Amygdala (tissue), 56 donors: ENCODE measurements at regions not wholly inside any gene's neighbourhood (a gene's known extent, or its start where the extent isn't known, plus 50 kb on each side); places are given as distances from the start of the nearest gene placed in this dataset.

ENCODE experiments used
- DNase-seq, 56 donors: peaks; one replicate each; lab custom pipeline; 2025; lab: John Stamatoyannopoulos, UW

DNA sequence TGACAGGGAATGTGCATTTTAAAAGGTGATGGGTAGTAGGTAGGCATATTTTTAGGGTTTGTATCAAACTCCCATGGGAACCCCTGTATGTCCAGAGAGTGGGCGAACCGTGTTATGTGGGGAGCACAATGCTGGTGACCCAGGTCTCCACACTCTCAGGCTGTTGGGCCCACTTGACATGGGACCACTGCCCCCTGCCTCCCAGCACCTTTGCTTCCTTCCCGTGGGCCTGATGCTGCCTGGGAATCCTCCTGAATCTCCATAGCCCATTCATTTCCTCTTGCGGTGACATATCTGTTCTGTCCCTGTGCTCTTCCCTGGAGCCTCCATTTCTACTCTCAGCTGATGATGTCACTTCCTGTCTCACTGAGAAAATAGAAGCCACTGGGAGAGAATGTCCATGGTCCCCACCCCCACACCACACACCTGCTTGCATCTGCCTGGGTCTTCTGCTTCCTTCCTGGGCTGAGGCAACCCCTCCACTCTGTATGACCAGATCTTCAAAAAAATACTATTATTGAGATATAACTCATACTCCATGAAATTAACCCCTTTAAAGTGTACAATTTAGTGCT, 55.8 kb upstream of the THY1 start:
- DNase-seq = no peak

DNA sequence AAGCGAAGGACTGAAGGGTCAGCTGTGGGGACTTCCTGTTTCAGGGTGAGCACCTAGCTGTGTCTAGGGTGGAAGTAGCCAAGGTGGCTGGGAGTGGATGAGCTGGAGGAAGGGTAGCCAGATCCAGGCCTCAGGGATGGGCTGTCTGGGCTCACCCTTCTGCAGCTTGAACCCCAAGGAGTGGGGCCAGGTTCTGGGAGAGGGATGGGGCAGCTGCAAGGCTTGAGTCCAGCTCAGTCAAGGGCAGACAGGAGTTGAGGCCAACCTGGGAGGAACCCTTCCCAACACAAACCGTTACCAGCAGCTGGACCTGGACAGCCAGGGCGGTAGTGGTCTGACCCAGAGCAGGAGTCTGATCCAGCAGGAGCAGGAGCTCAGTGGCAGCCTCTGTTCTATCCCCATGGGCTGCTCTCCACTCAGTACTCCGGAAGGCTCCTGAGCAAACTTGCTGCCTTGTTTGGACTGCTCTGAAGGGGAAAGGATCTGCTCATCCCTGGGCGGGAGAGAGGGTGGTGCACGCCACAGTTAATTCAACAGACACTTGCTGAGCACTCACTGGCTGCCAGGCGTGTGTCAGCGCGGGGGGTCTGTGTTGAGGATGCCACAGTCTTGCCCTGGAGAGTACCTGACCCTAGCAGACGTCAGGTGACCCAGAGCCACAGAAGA, 53.8 kb upstream of the THY1 start:
- DNase-seq = no peak

DNA sequence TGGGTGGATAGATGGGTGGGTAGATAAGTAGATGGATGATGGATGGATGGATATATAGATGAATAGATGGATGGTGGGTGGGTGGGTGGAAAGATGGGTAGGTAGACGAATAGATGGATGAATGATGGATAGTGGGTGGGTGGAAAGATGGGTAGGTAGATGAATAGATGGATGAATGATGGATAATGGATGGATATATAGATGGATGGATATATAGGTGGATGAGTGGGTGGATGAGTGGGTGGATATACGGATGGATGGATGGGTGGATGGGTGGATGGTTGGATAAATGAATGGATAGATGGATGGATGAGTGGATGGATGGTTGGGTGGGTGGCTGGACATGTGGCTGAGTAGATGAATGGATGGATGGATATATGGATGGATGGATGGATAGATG, 53.1 kb upstream of the THY1 start:
- DNase-seq = no peak

DNA sequence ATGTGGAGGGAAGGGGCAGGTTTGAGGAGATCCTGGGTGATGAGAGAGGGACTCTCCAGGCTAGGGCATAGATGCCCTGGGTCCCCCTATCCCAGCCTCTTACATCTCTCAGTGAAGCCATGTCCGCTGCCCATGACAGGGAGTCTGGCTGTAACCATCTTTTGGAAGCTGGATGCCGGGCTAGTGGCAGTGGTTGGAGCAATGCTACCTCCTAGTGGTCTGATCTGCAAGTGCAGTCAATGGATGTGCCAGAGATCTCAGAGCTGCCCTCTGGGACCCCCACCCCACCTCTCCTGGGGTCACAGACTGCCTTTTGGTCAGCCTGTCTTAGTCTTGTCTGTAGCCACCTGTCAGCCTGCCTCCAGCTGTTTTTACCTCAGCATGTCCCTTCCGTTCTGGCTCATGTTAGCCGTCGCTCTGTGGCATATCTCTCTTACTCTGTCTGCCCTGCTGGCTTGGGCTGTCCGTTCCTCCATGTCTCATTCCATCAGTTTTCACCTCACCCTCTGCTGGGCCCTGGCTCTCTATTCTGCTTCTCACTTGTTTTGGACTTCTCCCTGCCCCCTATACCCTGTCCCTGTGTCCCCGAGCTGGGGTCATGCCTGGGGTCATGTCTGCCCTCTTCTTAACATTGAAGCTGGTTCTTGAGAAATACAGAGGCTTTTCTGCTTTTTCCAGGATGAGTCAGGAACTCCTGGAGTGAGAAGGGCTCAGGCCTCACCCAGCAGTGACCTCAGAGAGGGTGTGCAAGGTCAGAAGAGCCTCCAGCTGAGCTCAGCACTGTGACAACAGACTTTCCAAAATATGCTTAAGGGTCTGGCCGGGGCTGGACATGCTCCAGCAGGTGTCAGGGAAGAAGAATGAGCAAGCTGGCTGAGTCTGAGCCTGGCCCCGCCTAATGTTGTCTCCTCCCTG, 52.0 kb upstream of the THY1 start:
- peak in 50 of 56 donors; percentile 15 to 88 (median 56) for DNase-seq

DNA sequence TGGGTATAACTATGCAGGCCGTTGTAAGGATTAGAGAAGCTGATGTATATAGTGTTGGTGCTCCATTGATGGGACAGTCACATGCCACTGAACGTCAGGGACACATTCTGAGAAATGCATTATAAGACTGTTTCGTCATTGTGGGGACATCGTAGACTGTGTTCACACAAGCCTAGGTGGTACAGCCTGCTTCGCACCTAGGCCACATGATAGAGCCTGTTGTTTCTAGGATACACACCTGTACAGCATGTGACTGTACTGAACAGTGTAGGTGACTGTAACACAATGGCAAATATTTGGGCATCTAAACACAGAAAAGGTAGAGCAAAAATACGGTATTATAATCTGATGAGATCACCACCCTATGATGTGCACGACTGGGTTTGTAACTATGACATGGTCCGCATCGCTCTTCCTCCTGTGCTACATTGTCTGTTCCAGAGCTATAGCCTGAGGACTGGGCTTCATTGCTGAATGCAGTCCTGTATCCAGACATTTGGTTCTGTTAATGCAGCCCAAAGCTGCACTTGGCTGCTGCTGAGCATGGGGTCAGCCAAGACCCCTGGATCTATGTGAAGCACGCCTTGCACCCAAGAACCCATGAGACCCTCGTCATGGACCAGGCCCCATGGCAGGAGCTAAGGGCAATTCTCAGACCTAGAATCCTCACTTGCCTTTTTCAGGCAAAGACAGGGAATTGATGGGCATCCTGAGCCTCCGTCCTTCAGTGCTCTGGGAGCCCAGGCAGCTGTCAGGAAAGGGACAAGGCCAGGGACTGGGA, 51.1 kb upstream of the THY1 start:
- DNase-seq = no peak

DNA sequence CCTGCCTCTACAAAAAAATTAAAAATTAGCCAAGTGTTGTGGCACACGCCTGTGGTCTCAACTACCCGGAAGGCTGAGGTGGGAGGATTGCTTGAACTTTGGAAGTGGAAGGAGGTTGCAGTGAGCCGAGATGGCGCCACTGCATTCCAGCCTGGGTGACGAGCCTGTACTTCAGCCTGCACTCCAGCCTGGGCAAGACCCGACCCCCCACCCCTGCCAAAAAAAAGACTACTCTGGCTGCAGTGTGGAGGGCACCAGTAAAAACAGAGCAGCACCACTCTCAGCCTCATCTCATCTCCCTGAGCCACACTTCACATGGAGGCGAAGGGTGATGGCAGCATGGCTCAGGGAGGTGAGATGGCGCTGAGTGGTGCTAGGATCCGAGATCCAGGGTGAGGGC, 50.3 kb upstream of the THY1 start:
- no peak for DNase-seq

DNA sequence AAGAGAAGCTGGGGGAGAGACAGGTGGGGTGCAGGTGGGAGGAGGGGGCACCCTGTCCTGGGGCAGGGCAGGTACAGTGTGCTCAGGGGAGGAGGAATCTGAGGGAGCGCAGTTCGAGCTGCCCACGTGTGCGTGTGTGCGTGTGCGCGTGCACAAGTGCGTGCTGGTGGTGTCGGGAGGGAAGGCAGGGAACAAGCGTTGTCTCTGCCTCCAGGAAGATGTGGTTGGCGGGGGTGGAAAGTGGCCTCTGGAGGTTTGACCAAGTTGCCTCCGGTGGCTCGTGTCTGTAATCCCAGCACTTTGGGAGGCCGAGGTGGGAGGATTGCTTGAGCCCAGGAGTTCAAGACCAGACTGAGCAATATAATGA, 49.9 kb upstream of the THY1 start:
- no peak for DNase-seq
